ENCODE measurements at regions not wholly inside any gene's neighbourhood (a gene's known extent, or its start where the extent isn't known, plus 50 kb on each side); places are given as distances from the start of the nearest gene placed in this dataset.

GRCh38 chr6:155543166-155543847 lies 87.7 kb upstream of the NOX3 start:
- H3K27ac ChIP-seq (replicated peaks) = no peak overlapping the region
- no peak overlapping the region for H3K4me3 ChIP-seq (replicated peaks; ENCODE audit: insufficient read depth, low read length)
- no peak for DNase-seq (ENCODE audit: low read depth in 1 of 2, low spot score in 1 of 2)
- no peaks in the 10 kb centered on the region for H3K27me3 ChIP-seq (ENCODE audit: insufficient read depth, poor library complexity, severe bottlenecking)
- no peak for TF ChIP-seq CTCF (IDR thresholded peaks at IDR 0.05; ENCODE audit: insufficient read depth, low read length)
- no peak for TF ChIP-seq SPI1 (IDR thresholded peaks at IDR 0.05; ENCODE audit: borderline replicate concordance, low read depth)
- no peak for TF ChIP-seq GABPA (IDR thresholded peaks at IDR 0.05; ENCODE audit: low read depth)
- TF ChIP-seq POLR2AphosphoS5 (IDR thresholded peaks at IDR 0.05; ENCODE audit: low read depth) = no peak
- TF ChIP-seq REST (IDR thresholded peaks at IDR 0.05; ENCODE audit: insufficient replicate concordance, low read depth) = no peak

DNA sequence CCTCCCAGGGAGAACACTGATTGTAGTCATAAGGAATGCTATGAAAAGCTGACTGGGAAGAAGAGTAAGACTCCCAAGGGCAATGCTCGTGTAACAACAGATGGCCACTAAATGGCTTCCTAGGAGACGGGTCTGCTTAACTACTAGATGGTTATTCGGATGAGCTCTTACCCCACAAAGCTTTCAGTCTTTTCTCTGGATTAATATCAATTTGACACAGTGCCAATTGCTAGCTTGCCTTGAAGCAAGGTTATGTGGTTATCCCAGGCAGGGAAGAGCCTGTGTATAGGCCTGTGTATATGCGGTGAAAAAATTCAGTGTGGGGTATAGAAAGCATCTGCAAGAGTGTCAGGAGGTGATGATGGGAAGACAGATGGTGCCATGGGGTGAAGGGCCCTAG lies 86.4 kb upstream of the NOX3 start:
- Histone ChIP-seq H3K27me3 (ENCODE audit: insufficient read depth, poor library complexity, severe bottlenecking) (no peaks in the 10 kb centered on the region), H3K27ac (replicated peaks) (no peak overlapping the region), H3K4me3 (replicated peaks; ENCODE audit: insufficient read depth, low read length) (no peak overlapping the region)
- TF ChIP-seq POLR2AphosphoS5 (IDR thresholded peaks at IDR 0.05; ENCODE audit: low read depth) = no peak
- no peak for TF ChIP-seq REST (IDR thresholded peaks at IDR 0.05; ENCODE audit: insufficient replicate concordance, low read depth)
- no peak for TF ChIP-seq GABPA (IDR thresholded peaks at IDR 0.05; ENCODE audit: low read depth)
- TF ChIP-seq CTCF (IDR thresholded peaks at IDR 0.05; ENCODE audit: insufficient read depth, low read length) = no peak
- TF ChIP-seq SPI1 (IDR thresholded peaks at IDR 0.05; ENCODE audit: borderline replicate concordance, low read depth) = no peak
- no peak for DNase-seq (ENCODE audit: low read depth in 1 of 2, low spot score in 1 of 2)

DNA sequence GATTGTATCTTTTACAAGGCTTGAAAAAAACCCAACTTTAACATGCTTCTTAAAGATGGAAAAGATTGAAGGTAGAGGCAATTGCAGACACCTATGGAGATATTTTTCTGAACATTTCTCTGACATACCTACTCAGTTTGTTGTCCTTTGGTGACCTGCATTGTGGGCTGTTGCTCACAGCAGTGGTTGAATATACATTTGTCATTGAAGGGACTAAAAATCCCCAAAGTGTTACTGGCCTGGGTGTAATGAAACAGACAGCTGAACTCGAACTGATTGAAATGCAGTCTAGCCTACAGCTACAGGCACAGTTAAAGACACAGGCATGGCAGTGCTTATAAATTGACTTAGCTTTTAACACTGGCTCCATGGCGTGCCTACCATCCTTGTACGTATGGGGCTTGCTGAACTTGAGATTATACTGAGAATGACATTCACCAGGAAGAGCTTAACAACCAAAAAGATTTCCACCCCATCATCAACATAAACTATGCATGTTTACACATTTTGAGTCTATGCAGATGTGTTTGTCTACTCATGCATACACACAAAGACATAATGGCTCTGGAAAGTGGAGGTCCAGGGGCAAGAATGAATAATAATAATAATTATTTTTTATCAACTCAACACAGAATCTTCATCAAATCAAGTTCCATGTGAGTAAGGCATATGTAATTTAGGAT lies 83.2 kb upstream of the NOX3 start:
- DNase-seq (ENCODE audit: low read depth in 1 of 2, low spot score in 1 of 2) = no peak
- TF ChIP-seq POLR2AphosphoS5 (IDR thresholded peaks at IDR 0.05; ENCODE audit: low read depth) = no peak
- no peak for TF ChIP-seq REST (IDR thresholded peaks at IDR 0.05; ENCODE audit: insufficient replicate concordance, low read depth)
- TF ChIP-seq CTCF (IDR thresholded peaks at IDR 0.05; ENCODE audit: insufficient read depth, low read length) = no peak
- no peak for TF ChIP-seq GABPA (IDR thresholded peaks at IDR 0.05; ENCODE audit: low read depth)
- no peak for TF ChIP-seq SPI1 (IDR thresholded peaks at IDR 0.05; ENCODE audit: borderline replicate concordance, low read depth)
- Histone ChIP-seq H3K27me3 (ENCODE audit: insufficient read depth, poor library complexity, severe bottlenecking) (no peaks in the 10 kb centered on the region), H3K27ac (replicated peaks) (no peak overlapping the region), H3K4me3 (replicated peaks; ENCODE audit: insufficient read depth, low read length) (no peak overlapping the region)
